ENCODE measurements at regions not wholly inside any gene's neighbourhood (a gene's known extent, or its start where the extent isn't known, plus 50 kb on each side); places are given as distances from the start of the nearest gene placed in this dataset.
"Not testable (repeated sequence)": the region's sequence is repeated elsewhere in the genome, so short reads cannot be mapped to it uniquely, and the experiment has no call there.

- DNase-seq (ENCODE audit: low read depth in 1 of 2, low spot score in 1 of 2), result no peak
- H3K27me3 ChIP-seq (ENCODE audit: insufficient read depth, poor library complexity, severe bottlenecking), result no peaks in the 10 kb centered on the region
- TF ChIP-seq REST (IDR thresholded peaks at IDR 0.05; ENCODE audit: insufficient replicate concordance, low read depth) (no peak), SPI1 (IDR thresholded peaks at IDR 0.05; ENCODE audit: borderline replicate concordance, low read depth) (no peak), POLR2AphosphoS5 (IDR thresholded peaks at IDR 0.05; ENCODE audit: low read depth) (no peak), CTCF (IDR thresholded peaks at IDR 0.05; ENCODE audit: insufficient read depth, low read length) (no peak), GABPA (IDR thresholded peaks at IDR 0.05; ENCODE audit: low read depth) (no peak)
- no peak overlapping the region for H3K4me3 ChIP-seq (replicated peaks; ENCODE audit: insufficient read depth, low read length)
- H3K27ac ChIP-seq (replicated peaks), result no peak overlapping the region
Observed at GRCh38 chr14:51464411-51464810, 187.3 kb upstream of the FRMD6 start.

GRCh38 chr14:51465486-51465885 lies 186.2 kb upstream of the FRMD6 start:
- Histone ChIP-seq H3K27ac (replicated peaks) (no peak overlapping the region), H3K27me3 (ENCODE audit: insufficient read depth, poor library complexity, severe bottlenecking) (no peaks in the 10 kb centered on the region), H3K4me3 (replicated peaks; ENCODE audit: insufficient read depth, low read length) (no peak overlapping the region)
- no peak for DNase-seq (ENCODE audit: low read depth in 1 of 2, low spot score in 1 of 2)
- TF ChIP-seq GABPA (IDR thresholded peaks at IDR 0.05; ENCODE audit: low read depth) (no peak), CTCF (IDR thresholded peaks at IDR 0.05; ENCODE audit: insufficient read depth, low read length) (no peak), SPI1 (IDR thresholded peaks at IDR 0.05; ENCODE audit: borderline replicate concordance, low read depth) (no peak), POLR2AphosphoS5 (IDR thresholded peaks at IDR 0.05; ENCODE audit: low read depth) (no peak), REST (IDR thresholded peaks at IDR 0.05; ENCODE audit: insufficient replicate concordance, low read depth) (no peak)

GRCh38 chr14:51467392-51467791 lies 184.3 kb upstream of the FRMD6 start:
- not testable (repeated sequence) for H3K27me3 ChIP-seq (ENCODE audit: insufficient read depth, poor library complexity, severe bottlenecking); DNase-seq (ENCODE audit: low read depth in 1 of 2, low spot score in 1 of 2); H3K4me3 ChIP-seq (replicated peaks; ENCODE audit: insufficient read depth, low read length); H3K27ac ChIP-seq (replicated peaks)

- H3K4me3 ChIP-seq (replicated peaks; ENCODE audit: insufficient read depth, low read length), result no peak overlapping the region
- H3K27ac ChIP-seq (replicated peaks), result no peak overlapping the region
- no peak for DNase-seq (ENCODE audit: low read depth in 1 of 2, low spot score in 1 of 2)
- TF ChIP-seq CTCF (IDR thresholded peaks at IDR 0.05; ENCODE audit: insufficient read depth, low read length) (no peak), POLR2AphosphoS5 (IDR thresholded peaks at IDR 0.05; ENCODE audit: low read depth) (no peak), REST (IDR thresholded peaks at IDR 0.05; ENCODE audit: insufficient replicate concordance, low read depth) (no peak), SPI1 (IDR thresholded peaks at IDR 0.05; ENCODE audit: borderline replicate concordance, low read depth) (no peak), GABPA (IDR thresholded peaks at IDR 0.05; ENCODE audit: low read depth) (no peak)
- H3K27me3 ChIP-seq (ENCODE audit: insufficient read depth, poor library complexity, severe bottlenecking), result no peaks in the 10 kb centered on the region
Observed at GRCh38 chr14:51468523-51468922, 183.2 kb upstream of the FRMD6 start.
